ENCODE measurements at regions not wholly inside any gene's neighbourhood (a gene's known extent, or its start where the extent isn't known, plus 50 kb on each side); places are given as distances from the start of the nearest gene placed in this dataset.

GRCh38 chr13:28550091-28550490 lies 55.2 kb upstream of the FLT1 start:
- Mint-ChIP-seq H3K9me3 (no peaks in the 10 kb centered on the region), H3K4me1 (ENCODE audit: low read depth) (no peaks in the 10 kb centered on the region), H3K4me3 (no peak overlapping the region), H3K36me3 (ENCODE audit: low read depth) (no peaks in the 10 kb centered on the region), H3K27ac (no peak overlapping the region), H3K27me3 (peaks cover 5% of the 10 kb centered on the region)
- DNase-seq (no peak), ATAC-seq (no peak)
- CTCF ChIA-PET, result no interaction called here
- intact Hi-C loops (cut with micrococcal nuclease), result no loop called here
- TF ChIP-seq CTCF (IDR thresholded peaks at IDR 0.05), result no peak
- POLR2A ChIA-PET, result no interaction called here

GRCh38 chr13:28548872-28549271 lies 53.9 kb upstream of the FLT1 start:
- intact Hi-C loops (cut with micrococcal nuclease), result no loop called here
- ChIA-PET POLR2A (no interaction called here), CTCF (no interaction called here)
- no peak overlapping the region for H3K27ac Mint-ChIP-seq
- ATAC-seq (no peak), DNase-seq (no peak)
- H3K4me1 Mint-ChIP-seq (ENCODE audit: low read depth), result no peaks in the 10 kb centered on the region
- H3K9me3 Mint-ChIP-seq, result peaks cover under 1% of the 10 kb centered on the region
- H3K4me3 Mint-ChIP-seq, result no peak overlapping the region
- TF ChIP-seq CTCF (IDR thresholded peaks at IDR 0.05), result no peak
- H3K27me3 Mint-ChIP-seq, result peaks cover 5% of the 10 kb centered on the region
- no peaks in the 10 kb centered on the region for H3K36me3 Mint-ChIP-seq (ENCODE audit: low read depth)

- no peak for DNase-seq
- Mint-ChIP-seq H3K9me3 (peaks cover 2% of the 10 kb centered on the region), H3K27me3 (peaks cover 5% of the 10 kb centered on the region), H3K36me3 (ENCODE audit: low read depth) (no peaks in the 10 kb centered on the region), H3K27ac (no peak overlapping the region), H3K4me3 (no peak overlapping the region), H3K4me1 (ENCODE audit: low read depth) (no peaks in the 10 kb centered on the region)
- ChIA-PET POLR2A (no interaction called here), CTCF (no interaction called here)
- ATAC-seq, result no peak
- no peak for TF ChIP-seq CTCF (IDR thresholded peaks at IDR 0.05)
- intact Hi-C loops (cut with micrococcal nuclease), result no loop called here
Measured at GRCh38 chr13:28548468-28548867, 53.5 kb upstream of the FLT1 start.

- POLR2A ChIA-PET, result no interaction called here
- ATAC-seq (no peak), DNase-seq (no peak)
- Mint-ChIP-seq H3K4me1 (ENCODE audit: low read depth) (peaks cover 2% of the 10 kb centered on the region), H3K36me3 (ENCODE audit: low read depth) (no peaks in the 10 kb centered on the region), H3K9me3 (peaks cover 2% of the 10 kb centered on the region), H3K27ac (no peak overlapping the region), H3K4me3 (no peak overlapping the region), H3K27me3 (peaks cover 11% of the 10 kb centered on the region)
- intact Hi-C loops (cut with micrococcal nuclease), result no loop called here
- no peak for TF ChIP-seq CTCF (IDR thresholded peaks at IDR 0.05)
- CTCF ChIA-PET, result no interaction called here
Measured at GRCh38 chr13:28545583-28546333, 50.8 kb upstream of the FLT1 start.
